HG03439 (cell line): ENCODE measurements at regions not wholly inside any gene's neighbourhood (a gene's known extent, or its start where the extent isn't known, plus 50 kb on each side); places are given as distances from the start of the nearest gene placed in this dataset.
"Not testable (repeated sequence)": the region's sequence is repeated elsewhere in the genome, so short reads cannot be mapped to it uniquely, and the experiment has no call there.

ENCODE experiments used
- ATAC-seq: cut with Tn5 transposase; IDR thresholded peaks from one replicate; pipeline ENCODE4 v1.9.1; 2021; ENCODE audit warnings: mild to moderate bottlenecking, moderate library complexity; ENCODE audit not compliant: unreplicated experiment

DNA sequence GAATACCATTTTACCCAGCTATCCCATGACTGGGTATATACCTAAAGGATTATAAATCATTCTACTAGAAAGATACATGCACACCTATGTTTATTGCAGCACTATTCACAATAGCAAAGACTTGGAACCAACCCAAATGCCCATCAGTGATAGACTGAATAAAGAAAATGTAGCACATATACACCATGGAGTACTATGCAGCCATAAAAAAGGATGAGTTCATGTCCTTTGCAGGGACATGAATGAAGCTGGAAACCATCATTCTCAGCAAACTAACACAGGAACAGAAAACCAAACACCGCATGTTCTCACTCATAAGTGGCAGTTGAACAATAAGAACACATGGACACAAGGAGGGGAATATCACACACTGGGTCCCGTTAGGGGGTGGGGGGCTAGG, 191.9 kb upstream of the POU5F2 start:
- ATAC-seq: not testable (repeated sequence)

- no peak for ATAC-seq
These were observed 188.7 kb upstream of the POU5F2 start for GRCh38 chr5:93930098-93930497.

DNA sequence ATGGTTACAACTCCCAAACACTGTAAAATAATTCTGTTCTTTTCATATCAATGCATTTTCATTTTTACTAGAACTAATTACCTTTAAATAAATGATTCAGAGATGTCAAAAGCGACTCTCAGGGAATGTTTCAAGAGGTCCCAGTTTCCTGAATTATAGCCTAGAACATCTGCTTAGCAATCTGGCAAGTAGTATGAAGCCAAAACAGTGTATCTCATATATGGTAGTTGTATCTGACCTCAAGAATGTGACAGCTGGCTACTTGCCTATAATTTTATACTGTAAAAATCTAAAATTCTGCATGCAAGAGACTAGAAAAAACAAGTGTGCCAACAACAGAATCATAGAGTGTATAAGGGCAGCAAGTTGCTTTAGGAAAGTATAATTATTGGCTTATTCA, 187.7 kb upstream of the POU5F2 start:
- no peak for ATAC-seq

DNA sequence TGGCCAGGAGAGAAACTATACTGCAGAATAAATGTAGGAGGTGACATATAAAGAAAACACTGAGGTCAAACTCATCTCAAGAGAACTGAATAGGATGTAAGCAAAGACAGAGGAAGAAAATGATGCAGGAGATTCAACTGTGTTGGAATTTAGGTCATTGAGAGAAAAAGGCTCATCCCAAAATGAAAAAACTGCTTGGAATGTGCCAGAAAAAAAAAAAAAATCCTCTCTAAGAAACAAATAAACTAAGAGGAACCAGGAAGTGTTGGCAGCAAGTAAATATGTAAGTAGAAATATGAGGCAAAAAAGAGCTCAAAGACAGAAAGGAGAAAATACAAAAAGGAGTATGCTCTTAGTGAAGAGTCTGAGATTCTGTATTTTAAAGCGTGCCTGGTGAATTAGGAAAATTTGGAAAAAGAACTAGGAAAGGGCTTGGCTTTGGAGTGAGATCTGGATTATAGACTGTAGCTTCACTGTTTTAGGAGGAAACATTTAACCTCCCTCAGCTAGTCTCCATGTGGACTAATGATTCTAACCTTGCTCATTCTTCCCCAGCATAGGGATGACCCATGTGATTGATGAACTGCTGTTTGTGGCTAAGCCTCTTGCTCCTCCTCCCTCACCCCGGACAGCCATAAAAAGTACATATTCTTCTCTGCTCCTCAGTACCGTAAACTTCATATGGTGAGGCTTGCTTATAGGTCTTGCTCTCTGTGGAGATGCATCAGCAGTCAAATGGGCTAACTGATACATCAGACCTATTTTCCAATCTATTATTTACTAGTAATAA, 185.6 kb upstream of the POU5F2 start:
- no peak for ATAC-seq

DNA sequence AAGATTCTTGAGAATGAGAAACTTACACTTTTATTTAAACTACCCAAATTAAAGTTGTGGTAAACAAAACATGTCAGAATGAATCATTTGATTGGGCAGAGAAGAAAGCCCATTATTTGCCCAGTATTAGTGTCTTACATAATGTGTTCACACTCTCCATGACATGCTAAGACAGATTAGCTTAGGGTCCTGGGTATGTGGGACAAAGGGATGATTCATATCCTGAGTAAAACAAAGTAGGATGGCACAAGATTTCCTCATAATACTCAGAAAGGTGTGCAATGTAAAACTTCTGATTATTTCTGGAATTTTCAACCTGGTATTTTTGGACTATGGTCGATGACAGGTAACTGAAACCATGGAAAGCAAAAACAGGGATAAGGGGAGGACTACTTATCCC, 183.9 kb upstream of the POU5F2 start:
- ATAC-seq: no peak

- no peak for ATAC-seq
These were observed 183.2 kb upstream of the POU5F2 start for GRCh38 chr5:93924628-93925027.

DNA sequence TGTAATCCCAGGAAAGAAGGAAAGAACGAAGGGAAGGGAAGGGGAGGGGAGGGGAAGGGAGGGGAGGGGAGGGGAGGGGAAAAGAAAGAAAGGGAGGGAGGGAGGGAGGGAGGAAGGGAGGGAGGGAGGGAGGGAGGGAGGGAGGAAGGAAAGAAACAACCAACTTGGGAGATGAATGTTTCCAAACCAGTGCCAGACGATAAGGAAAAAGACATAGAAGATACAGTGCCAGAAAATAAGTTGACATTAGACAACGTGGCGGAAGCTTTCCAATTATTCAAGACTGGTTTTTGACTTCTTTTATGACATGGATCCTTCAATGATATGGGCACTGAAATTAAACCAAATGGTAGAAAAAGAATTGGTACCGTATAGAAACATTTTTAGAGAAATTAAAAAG, 181.2 kb upstream of the POU5F2 start:
- ATAC-seq: no peak

GRCh38 chr5:93921001-93921400, 179.6 kb upstream of the POU5F2 start:
- no peak for ATAC-seq

- no peak for ATAC-seq
These were observed 175.5 kb upstream of the POU5F2 start for GRCh38 chr5:93916872-93917271.

- ATAC-seq: no peak
These were observed 173.7 kb upstream of the POU5F2 start for GRCh38 chr5:93915142-93915553.

DNA sequence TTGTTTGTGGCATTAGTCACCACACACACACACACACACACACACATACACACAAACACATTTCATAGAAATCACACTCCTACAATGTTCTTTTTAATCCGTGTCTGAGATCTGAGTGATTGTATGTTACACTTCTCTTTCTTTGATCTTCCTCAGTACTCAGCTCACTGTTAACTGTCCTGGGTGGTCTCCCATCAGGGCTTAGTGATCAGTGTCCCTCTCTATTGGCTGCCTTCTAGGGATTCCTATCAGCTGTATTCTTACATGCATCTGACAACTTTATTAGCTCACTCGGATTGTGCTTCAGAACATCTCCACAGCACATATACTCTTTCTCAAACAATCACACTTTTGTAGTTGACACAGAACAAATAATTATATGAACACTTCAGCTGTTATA, 170.2 kb upstream of the POU5F2 start:
- no peak for ATAC-seq

- no peak for ATAC-seq
These were observed 168.0 kb upstream of the POU5F2 start for GRCh38 chr5:93909356-93909755.

- no peak for ATAC-seq
These were observed 163.5 kb upstream of the POU5F2 start for GRCh38 chr5:93904917-93905316.

DNA sequence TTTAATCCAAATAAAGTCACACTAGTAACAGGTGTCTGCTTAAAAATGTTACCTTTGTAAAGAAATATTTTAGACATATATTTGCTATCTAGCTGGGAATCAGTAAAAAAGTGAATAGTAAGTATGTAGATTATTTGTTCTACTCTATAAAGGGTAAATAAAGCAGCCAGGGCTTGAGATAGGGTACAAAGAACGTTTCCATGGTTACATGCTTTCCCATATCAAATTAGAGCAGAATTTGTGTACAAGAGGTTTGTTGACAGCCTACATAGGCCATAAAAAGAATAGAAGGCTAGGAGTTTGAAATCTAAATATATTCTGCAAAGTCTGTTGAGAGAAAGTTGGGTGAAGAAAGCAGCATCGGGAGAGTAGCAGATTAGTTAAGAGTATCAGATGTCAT, 160.9 kb upstream of the POU5F2 start:
- ATAC-seq: no peak

- peak; percentile 73 for ATAC-seq
These were observed 157.7 kb upstream of the POU5F2 start for GRCh38 chr5:93899026-93899600.

DNA sequence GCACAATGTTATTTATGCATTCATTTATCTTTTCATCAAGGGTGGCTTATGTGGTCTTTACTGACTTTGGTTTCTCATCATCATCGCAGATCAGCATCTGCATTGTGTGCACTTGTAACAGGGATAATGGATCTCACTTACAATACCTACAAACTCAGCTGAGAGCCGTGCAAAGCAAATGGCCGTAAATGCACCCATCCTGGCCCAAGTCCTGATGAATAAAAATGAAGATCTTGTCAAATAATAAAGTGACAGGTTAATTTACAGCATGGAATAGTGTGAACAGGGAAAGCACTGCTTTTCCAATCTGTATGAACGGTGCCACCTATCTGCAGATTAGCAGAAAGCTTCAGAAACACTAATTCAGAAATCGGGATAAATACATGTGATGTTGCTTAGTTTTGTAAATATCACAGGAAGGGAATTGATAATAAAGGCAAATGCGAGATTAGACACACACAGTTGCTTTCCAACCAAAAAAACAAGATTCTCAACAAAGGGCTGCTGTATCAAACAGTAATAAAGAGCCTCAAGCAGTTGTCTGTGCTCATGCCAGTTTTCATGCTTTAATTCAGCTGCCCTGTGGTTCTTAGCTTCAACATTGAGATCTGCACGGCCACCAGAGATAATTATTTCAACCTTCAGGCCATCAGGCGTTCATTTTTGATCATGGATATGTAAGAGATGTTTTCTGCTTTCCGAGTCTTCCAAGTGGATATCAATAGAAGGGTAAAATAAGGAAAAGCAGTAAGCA, 153.4 kb upstream of the POU5F2 start:
- no peak for ATAC-seq

DNA sequence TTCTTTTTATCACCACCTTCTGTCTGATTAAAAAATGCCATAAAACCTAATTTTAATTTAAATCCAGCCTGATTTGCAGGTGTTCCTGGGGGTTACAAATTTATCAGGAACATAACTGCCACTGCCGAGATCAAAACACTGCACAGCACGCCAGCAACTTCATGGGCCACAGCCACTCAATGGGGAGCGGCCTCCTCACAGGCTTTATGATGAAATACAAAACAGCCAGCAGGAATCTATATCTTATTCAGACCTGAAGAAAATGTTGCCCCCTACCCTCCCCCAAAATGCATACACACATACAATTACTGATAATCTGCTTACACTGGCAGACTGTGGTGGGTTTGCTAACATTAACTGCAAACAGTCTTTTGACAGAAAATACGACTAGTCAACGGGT, 151.7 kb upstream of the POU5F2 start:
- no peak for ATAC-seq

DNA sequence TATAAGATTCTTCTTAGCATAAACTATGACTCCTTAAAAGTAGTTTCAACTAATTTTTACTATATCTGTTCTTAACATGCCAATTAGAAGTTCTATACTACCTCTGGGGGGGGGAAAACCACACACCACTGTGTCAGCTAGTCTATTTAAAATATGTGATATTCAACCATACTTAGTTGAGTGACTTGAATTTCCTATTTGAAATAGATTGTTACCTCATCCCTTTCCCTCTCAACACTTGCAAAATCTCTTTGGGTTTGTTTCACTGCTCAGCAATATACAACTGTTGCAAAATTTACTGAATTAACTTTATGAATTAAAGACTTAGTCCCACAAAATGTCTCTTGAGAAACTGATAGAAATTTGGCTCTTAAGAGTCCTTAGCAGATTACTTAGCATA, 151.1 kb upstream of the POU5F2 start:
- ATAC-seq: no peak

- ATAC-seq: no peak
These were observed 150.4 kb upstream of the POU5F2 start for GRCh38 chr5:93891491-93892480.

DNA sequence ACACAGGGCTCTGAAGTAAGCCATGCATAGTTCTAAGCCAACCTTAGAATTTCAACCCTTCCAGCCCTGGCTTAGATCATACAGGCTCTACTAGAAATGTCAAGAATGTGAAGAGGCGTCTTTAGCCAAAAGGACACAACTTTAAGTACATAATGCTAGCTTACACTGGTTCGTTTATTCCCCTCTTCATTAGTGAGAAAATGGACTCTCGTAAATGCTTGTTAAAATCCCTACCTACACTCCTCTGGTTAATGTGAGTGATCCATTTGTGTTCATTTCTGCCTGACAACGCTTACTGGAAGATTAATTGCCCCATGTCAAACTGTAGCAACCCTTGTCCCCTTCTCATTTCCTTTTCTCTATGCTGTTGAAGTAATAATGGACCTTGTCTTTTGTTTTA, 149.3 kb upstream of the POU5F2 start:
- no peak for ATAC-seq

DNA sequence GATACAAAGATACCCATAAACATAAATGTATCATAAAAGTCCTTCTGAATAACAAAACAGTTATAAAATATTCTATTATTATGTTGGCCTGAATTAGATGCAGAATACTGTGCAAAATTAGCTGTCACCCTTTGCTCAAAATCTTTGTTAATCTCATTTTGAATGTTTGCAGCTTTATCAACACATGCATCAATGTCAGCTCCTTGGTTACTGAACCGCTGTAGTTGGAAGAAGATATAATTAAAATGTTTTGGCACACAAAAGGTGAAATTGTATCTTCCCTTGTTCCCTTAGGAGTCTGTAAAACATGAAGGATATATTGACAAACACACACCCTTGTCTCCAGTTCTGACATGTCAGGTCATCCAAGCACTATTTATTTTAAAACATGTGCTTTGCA, 146.3 kb upstream of the POU5F2 start:
- ATAC-seq: no peak
